Left forelimb (tissue), 1 donor: ENCODE measurements at regions not wholly inside any gene's neighbourhood (a gene's known extent, or its start where the extent isn't known, plus 50 kb on each side); places are given as distances from the start of the nearest gene placed in this dataset.

Experiments
- DNase-seq: peaks from one replicate; pipeline ENCODE4 v3.0.0-alpha.2; 2018; ENCODE audit warnings: low spot score

DNA sequence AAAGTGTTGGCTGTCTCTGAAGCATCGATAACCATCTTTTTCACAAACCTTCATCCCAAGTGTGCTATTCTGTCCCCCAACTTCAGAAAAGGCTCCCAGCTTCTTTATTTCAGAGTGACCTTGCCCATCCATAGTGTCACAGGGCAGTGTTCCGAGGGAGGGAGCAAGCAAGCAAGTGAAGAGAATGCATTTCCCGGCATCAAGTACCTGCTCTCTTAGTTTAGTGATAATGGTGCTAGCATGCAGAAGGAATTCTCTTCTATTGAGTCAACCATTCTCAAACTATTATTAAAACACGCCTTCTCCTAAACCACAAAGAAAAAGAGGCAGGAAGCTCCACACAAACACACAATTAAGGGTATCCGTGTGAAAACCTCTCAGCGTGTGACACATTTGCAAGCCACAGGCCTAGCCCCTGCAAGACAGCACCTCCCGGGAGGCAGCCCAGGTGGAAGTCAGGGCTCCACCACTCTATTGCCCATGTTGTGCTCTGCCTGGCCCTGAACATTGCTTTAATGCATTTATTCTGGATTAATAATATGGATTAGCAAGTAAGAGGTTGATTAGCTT is 504.9 kb downstream of the GALR1 start:
- DNase-seq = no peak

- DNase-seq = no peak
Measured at GRCh38 chr18:77755187-77755586, 505.5 kb downstream of the GALR1 start.

DNA sequence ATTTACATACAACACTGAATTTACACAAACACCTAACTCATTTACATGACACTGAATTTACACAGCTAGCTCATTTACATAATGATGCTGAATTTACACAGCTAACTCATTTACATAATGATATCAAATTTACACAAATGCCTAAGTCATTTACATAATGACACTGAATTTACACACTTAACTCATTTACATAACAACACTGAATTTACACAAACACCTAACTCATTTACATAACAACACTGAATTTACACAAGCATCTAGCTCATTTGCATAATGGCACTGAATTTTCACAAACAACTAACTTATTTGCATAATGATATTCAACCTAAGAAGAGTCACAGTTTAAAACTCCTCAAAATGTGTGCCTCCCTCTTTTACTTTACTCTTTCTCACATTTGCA is 511.7 kb downstream of the GALR1 start:
- DNase-seq = no peak

- DNase-seq = no peak
Measured at GRCh38 chr18:77762014-77762413, 512.4 kb downstream of the GALR1 start.

- DNase-seq = no peak
Measured at GRCh38 chr18:77762642-77763041, 513.0 kb downstream of the GALR1 start.

GRCh38 chr18:77763530-77764145 is 514.0 kb downstream of the GALR1 start:
- DNase-seq = no peak

- no peak for DNase-seq
Measured at GRCh38 chr18:77765468-77765867, 515.8 kb downstream of the GALR1 start.

DNA sequence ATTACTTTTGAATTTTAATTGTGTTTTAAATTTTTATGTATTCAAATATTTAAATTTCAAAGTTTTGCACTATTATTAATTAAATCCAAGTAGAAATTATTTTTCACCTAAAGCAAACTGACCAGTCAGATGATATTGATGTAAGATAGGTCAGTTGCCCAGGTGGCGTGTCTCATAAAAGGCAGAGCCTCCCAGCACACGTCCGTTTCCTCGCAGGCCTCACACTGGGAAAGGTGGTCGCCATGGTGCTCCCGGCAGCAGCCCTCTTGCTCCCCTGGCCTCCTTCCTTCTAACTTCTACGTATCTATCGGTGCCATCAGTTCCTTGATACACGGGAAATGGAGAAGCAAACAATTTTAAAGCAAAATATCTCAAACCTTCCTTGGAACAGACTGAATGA is 516.8 kb downstream of the GALR1 start:
- DNase-seq = no peak

DNA sequence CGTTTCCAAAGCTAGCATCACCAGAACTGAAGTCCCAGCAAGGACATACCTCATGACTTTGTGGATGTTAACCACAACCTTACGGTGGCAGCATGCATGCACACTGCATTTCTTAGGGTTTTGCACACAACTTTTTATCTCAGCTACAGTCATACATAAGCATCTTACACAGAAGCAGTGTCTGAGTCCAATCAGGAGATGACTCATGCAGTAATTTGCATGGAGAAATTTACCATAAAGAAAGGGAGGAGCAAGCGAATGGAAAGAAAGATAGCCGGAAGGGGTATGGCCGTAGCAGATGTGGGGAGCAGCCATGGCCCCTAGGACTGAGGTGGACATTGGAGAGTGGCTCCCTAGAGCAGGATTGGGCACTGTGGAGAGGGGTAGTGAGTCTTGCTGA is 522.5 kb downstream of the GALR1 start:
- DNase-seq = no peak

- DNase-seq = no peak
Measured at GRCh38 chr18:77776104-77776503, 526.5 kb downstream of the GALR1 start.

DNA sequence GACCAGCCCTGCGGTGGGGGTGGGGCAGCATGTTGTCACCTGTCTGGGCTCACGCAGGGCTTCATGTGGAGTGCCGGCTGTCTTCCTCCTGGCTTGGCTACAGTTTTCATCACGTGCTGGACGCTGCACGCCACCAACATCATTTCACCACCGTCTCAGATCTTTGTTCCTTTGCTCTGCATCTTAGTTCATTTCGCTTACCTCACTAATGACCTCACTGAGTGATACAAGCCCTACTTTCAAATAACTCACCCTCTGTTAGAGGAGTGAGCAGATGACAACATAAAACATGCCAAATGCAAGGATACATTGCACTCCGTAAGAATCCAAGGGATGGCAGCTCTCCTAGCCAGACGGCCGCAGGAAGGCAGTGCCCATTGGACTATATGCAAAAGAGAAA is 527.5 kb downstream of the GALR1 start:
- no peak for DNase-seq

DNA sequence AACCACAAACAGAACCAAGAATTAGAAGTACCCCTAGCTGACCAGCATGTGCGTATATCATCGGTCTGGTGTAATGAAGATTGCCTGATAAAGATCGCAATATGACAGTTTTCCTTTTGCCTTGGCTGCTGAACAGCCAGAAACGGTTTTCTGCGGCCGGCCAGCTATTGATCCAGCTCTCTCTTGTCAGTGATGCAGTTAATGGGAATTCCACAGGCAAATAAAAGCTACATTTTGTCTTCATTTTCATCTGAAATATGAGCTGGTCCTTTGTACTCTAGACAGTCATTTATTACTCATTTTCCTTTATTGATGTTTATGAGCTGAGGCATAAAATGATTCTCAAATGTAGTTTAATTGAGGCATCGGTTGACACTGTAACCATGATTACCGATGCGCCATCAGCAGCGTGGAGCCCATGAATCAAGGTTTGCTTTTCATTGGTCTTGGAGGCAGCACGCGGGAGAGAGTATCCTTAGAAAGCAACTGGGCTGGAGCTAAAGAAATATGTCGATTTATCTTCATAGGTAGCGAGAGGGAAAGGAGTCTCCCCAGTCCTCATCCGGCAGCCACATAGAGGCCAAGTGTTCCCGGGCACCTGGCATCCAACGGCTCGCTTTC is 535.2 kb downstream of the GALR1 start:
- no peak for DNase-seq

GRCh38 chr18:77785415-77785975 is 535.8 kb downstream of the GALR1 start:
- DNase-seq = no peak

GRCh38 chr18:77803024-77803423 is 553.4 kb downstream of the GALR1 start:
- DNase-seq = no peak

- DNase-seq = no peak
Measured at GRCh38 chr18:77804382-77804781, 554.7 kb downstream of the GALR1 start.

GRCh38 chr18:77807650-77808049 is 558.0 kb downstream of the GALR1 start:
- DNase-seq = no peak

- DNase-seq = no peak
Measured at GRCh38 chr18:77811503-77811902, 561.9 kb downstream of the GALR1 start.

DNA sequence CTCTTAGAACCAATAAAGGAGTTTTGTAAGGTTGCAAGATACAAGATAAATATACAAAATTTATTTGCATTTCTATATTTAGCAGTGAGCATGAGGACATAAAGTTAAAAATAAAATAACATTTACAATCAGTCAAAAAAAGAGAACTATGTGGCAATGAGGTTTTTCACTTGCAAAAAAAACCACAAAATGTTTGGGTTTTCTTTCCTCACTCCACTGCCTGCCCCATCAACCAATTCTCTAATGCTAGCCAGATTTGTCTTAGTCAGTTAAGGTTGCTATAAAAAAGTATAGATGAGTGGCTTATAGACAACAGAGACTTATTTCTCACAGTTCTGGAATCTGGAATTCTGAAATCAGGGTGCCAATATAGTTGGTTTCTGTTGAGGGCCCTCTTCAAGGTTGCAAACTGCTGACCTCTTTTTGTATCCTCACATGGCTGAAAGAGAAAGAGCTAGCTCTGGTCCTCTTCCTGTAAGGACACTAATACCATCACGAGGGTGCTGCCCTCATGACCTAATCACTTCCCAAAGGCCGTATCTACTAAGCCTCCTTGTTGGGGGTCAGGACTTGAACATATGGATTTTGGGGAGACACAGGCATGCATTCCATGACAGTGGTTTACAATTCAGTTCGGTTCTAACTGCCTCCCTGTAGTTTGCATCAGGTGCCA is 566.2 kb downstream of the GALR1 start:
- DNase-seq = no peak

DNA sequence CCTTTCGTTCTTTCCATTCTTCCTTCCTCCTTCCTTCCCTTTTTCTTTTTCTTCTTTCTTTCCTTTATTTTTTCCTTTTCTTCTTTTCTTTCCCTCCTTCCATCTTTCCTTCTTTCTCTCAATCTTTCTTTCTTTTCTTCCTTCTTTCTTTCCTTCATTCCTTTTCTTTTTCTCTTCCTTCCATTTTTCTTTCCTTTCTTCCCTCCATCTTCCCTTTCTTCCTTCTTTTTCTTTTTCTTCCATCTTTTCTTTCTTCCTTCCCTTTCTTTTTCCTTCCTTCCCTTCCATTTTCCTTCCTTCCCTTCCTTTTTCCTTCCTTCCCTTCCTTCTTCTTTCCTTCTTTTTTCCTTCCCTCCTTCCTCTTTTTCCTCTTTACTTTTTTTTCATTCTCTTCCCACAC is 568.7 kb downstream of the GALR1 start:
- DNase-seq = no peak

- DNase-seq = no peak
Measured at GRCh38 chr18:77820472-77820871, 570.8 kb downstream of the GALR1 start.

GRCh38 chr18:77821892-77822291 is 572.2 kb downstream of the GALR1 start:
- DNase-seq = no peak

- DNase-seq = no peak
Measured at GRCh38 chr18:77822632-77823031, 573.0 kb downstream of the GALR1 start.

GRCh38 chr18:77833807-77834206 is 584.2 kb downstream of the GALR1 start:
- no peak for DNase-seq
